ENCODE measurements at regions not wholly inside any gene's neighbourhood (a gene's known extent, or its start where the extent isn't known, plus 50 kb on each side); places are given as distances from the start of the nearest gene placed in this dataset.
"Not testable (repeated sequence)": the region's sequence is repeated elsewhere in the genome, so short reads cannot be mapped to it uniquely, and the experiment has no call there.

GRCh38 chr6:165775721-165776120 is 112.7 kb upstream of the PDE10A start:
- H3K9ac ChIP-seq (ENCODE audit: low read length) = no peak overlapping the region
- H3K4me1 ChIP-seq (ENCODE audit: control insufficient read depth, insufficient read depth, low read length) = no peaks in the 10 kb centered on the region
- H3K36me3 ChIP-seq (ENCODE audit: control insufficient read depth, insufficient read depth, low read length) = no peaks in the 10 kb centered on the region
- no peaks in the 10 kb centered on the region for H3K27me3 ChIP-seq (ENCODE audit: control insufficient read depth, insufficient read depth, low read length)
- no peak overlapping the region for H3K4me3 ChIP-seq (ENCODE audit: low read length)
- H3K27ac ChIP-seq (ENCODE audit: low read depth, low read length) = no peak overlapping the region

DNA sequence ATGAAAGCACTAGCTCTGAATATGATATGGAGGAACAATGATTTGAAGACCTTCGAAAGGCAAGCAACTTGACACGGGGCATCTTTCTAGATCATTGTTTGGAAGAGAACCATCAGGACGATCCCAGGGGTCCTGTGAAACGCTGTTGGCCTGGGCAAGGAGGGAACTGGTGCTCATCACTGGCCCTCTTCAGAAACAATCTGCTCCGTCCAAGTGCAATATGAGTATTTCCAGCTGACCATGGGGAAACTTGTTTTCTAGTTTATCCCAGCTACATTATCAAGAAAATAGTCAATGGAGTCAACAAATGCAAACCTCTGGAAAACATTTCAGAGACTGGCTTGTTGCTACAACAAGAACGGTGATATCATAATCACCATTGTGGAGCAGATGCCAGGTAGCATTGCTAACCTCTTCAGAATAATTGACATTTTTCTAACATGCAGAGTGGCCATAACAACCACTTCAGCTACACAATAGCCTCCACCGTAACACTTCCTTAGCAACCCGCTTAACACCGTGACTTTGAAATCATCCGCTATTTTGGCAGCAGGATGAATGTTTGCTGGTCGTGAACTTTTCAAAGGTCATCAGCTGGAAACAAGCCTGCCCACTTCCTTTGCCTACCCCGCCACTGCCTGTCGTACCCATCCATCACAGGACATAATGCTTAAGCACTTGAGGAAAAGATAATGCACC is 112.0 kb upstream of the PDE10A start:
- H3K27me3 ChIP-seq (ENCODE audit: control insufficient read depth, insufficient read depth, low read length) = no peaks in the 10 kb centered on the region
- H3K9ac ChIP-seq (ENCODE audit: low read length) = no peak overlapping the region
- H3K36me3 ChIP-seq (ENCODE audit: control insufficient read depth, insufficient read depth, low read length) = no peaks in the 10 kb centered on the region
- H3K4me1 ChIP-seq (ENCODE audit: control insufficient read depth, insufficient read depth, low read length) = no peaks in the 10 kb centered on the region
- no peak overlapping the region for H3K27ac ChIP-seq (ENCODE audit: low read depth, low read length)
- no peak overlapping the region for H3K4me3 ChIP-seq (ENCODE audit: low read length)

- H3K36me3 ChIP-seq (ENCODE audit: control insufficient read depth, insufficient read depth, low read length) = no peaks in the 10 kb centered on the region
- H3K9ac ChIP-seq (ENCODE audit: low read length) = no peak overlapping the region
- H3K27ac ChIP-seq (ENCODE audit: low read depth, low read length) = no peak overlapping the region
- H3K4me3 ChIP-seq (ENCODE audit: low read length) = no peak overlapping the region
- no peaks in the 10 kb centered on the region for H3K4me1 ChIP-seq (ENCODE audit: control insufficient read depth, insufficient read depth, low read length)
- H3K27me3 ChIP-seq (ENCODE audit: control insufficient read depth, insufficient read depth, low read length) = no peaks in the 10 kb centered on the region
Measured at GRCh38 chr6:165770397-165771082, 107.5 kb upstream of the PDE10A start.

GRCh38 chr6:165769884-165770283 is 106.8 kb upstream of the PDE10A start:
- no peaks in the 10 kb centered on the region for H3K27me3 ChIP-seq (ENCODE audit: control insufficient read depth, insufficient read depth, low read length)
- no peaks in the 10 kb centered on the region for H3K4me1 ChIP-seq (ENCODE audit: control insufficient read depth, insufficient read depth, low read length)
- no peak overlapping the region for H3K27ac ChIP-seq (ENCODE audit: low read depth, low read length)
- H3K36me3 ChIP-seq (ENCODE audit: control insufficient read depth, insufficient read depth, low read length) = no peaks in the 10 kb centered on the region
- H3K9ac ChIP-seq (ENCODE audit: low read length) = no peak overlapping the region
- H3K4me3 ChIP-seq (ENCODE audit: low read length) = no peak overlapping the region

GRCh38 chr6:165769401-165769800 is 106.4 kb upstream of the PDE10A start:
- Histone ChIP-seq H3K27me3 (ENCODE audit: control insufficient read depth, insufficient read depth, low read length) (no peaks in the 10 kb centered on the region), H3K36me3 (ENCODE audit: control insufficient read depth, insufficient read depth, low read length) (no peaks in the 10 kb centered on the region), H3K4me1 (ENCODE audit: control insufficient read depth, insufficient read depth, low read length) (no peaks in the 10 kb centered on the region), H3K4me3 (ENCODE audit: low read length) (no peak overlapping the region), H3K9ac (ENCODE audit: low read length) (no peak overlapping the region), H3K27ac (ENCODE audit: low read depth, low read length) (no peak overlapping the region)

DNA sequence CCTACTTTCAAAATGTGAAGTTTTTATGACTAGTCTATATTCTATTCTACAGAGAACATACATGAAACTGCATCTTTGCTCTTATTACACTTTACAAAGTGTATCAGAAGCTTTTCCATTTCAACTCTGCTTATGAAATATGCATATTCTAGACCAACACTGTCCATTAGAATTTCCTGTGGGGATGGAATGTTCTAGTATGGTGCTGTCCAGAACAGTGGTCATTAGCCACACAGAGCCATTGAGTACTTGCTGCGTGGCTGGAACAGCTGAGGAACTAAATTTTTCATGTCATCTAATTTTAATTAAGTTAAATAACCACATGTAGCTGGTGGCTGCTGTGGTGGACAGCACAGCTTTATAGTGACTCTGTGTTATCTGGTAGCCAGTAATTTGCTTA is 105.9 kb upstream of the PDE10A start:
- H3K36me3 ChIP-seq (ENCODE audit: control insufficient read depth, insufficient read depth, low read length) = no peaks in the 10 kb centered on the region
- H3K27ac ChIP-seq (ENCODE audit: low read depth, low read length) = no peak overlapping the region
- H3K27me3 ChIP-seq (ENCODE audit: control insufficient read depth, insufficient read depth, low read length) = no peaks in the 10 kb centered on the region
- no peak overlapping the region for H3K9ac ChIP-seq (ENCODE audit: low read length)
- no peak overlapping the region for H3K4me3 ChIP-seq (ENCODE audit: low read length)
- no peaks in the 10 kb centered on the region for H3K4me1 ChIP-seq (ENCODE audit: control insufficient read depth, insufficient read depth, low read length)

DNA sequence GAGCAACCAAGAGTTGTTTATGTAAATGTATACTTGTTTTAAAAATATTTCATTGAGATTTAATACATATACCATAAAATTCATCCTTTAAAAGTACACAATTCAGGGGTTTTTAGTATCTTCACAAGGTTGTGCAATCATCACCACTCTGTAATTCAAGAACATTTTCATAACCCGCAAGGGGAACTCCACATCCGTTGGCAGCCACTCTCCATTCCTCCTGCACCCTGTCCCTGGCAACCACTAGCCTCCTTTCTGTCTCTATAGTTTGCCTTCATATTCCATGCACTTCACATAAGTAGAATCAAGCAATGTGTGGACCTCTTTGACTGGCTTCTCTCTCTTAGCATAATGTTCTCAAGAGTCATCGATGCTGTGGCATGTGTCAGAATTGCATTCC is 104.2 kb upstream of the PDE10A start:
- H3K27me3 ChIP-seq (ENCODE audit: control insufficient read depth, insufficient read depth, low read length) = no peaks in the 10 kb centered on the region
- H3K27ac ChIP-seq (ENCODE audit: low read depth, low read length) = no peak overlapping the region
- no peaks in the 10 kb centered on the region for H3K36me3 ChIP-seq (ENCODE audit: control insufficient read depth, insufficient read depth, low read length)
- H3K4me1 ChIP-seq (ENCODE audit: control insufficient read depth, insufficient read depth, low read length) = no peaks in the 10 kb centered on the region
- no peak overlapping the region for H3K4me3 ChIP-seq (ENCODE audit: low read length)
- no peak overlapping the region for H3K9ac ChIP-seq (ENCODE audit: low read length)

DNA sequence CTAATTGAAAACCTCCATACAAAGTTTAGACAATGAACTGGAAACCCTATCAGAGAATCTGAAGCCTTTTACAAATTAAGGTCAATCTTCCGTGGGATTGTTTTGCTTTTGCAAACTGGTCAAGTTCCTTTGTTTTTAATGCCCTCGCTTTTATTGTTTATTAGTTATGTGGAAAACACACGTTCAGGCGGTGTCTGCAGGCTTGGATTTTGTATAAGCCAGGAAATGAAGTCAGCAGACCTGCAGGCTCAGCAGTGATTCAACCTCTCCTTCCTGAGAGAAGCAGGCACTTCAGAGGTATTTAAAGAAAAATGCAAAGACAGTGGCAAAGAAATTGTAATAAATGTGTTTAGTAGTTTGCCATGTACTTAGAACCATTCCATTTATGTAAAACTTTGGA is 103.4 kb upstream of the PDE10A start:
- Histone ChIP-seq H3K9ac (ENCODE audit: low read length) (no peak overlapping the region), H3K4me1 (ENCODE audit: control insufficient read depth, insufficient read depth, low read length) (no peaks in the 10 kb centered on the region), H3K36me3 (ENCODE audit: control insufficient read depth, insufficient read depth, low read length) (no peaks in the 10 kb centered on the region), H3K27me3 (ENCODE audit: control insufficient read depth, insufficient read depth, low read length) (no peaks in the 10 kb centered on the region), H3K4me3 (ENCODE audit: low read length) (no peak overlapping the region), H3K27ac (ENCODE audit: low read depth, low read length) (no peak overlapping the region)

DNA sequence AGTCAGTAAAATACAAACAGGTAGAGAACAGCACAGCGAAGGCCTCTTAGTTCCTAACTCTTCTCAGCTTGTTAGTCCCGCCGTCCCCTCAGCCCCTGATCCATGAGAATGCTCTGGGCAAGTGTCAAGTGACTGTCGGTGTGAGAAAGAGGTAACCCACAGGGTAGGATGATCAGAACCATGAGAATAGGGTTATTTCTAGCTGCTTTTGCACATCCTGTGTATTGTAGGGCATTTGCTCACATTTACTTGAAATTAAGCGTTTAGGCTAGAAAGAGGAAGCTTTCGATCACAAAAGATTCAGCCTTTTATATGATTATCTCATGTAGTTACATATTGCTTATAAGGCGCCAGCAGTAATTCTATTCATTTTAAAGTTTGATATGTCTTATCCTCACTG is 103.0 kb upstream of the PDE10A start:
- H3K9ac ChIP-seq (ENCODE audit: low read length) = no peak overlapping the region
- no peaks in the 10 kb centered on the region for H3K4me1 ChIP-seq (ENCODE audit: control insufficient read depth, insufficient read depth, low read length)
- H3K36me3 ChIP-seq (ENCODE audit: control insufficient read depth, insufficient read depth, low read length) = no peaks in the 10 kb centered on the region
- H3K27me3 ChIP-seq (ENCODE audit: control insufficient read depth, insufficient read depth, low read length) = no peaks in the 10 kb centered on the region
- no peak overlapping the region for H3K4me3 ChIP-seq (ENCODE audit: low read length)
- no peak overlapping the region for H3K27ac ChIP-seq (ENCODE audit: low read depth, low read length)

GRCh38 chr6:165765256-165765655 is 102.2 kb upstream of the PDE10A start:
- H3K4me1 ChIP-seq (ENCODE audit: control insufficient read depth, insufficient read depth, low read length); H3K27ac ChIP-seq (ENCODE audit: low read depth, low read length); H3K27me3 ChIP-seq (ENCODE audit: control insufficient read depth, insufficient read depth, low read length); H3K36me3 ChIP-seq (ENCODE audit: control insufficient read depth, insufficient read depth, low read length); H3K9ac ChIP-seq (ENCODE audit: low read length); H3K4me3 ChIP-seq (ENCODE audit: low read length): not testable (repeated sequence)

DNA sequence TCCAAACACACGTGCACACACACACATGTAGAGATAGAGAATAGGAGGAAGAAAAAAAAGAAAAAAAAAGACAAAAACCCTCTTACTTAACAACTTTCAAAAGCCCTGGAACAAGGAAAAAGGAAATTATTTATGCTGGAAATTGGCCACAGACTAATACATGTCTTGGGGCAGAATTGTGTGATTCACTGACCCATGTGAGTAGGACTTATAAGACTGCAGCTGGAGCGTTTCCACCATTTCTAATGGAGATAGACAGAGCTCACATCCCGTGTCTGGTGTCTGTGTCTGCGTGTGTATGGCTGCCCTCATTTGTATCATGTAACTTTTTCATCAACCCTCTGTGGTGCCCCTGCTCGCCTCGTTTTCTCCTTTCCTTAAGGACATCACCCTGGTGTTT is 99.8 kb upstream of the PDE10A start:
- no peaks in the 10 kb centered on the region for H3K27me3 ChIP-seq (ENCODE audit: control insufficient read depth, insufficient read depth, low read length)
- no peak overlapping the region for H3K9ac ChIP-seq (ENCODE audit: low read length)
- no peak overlapping the region for H3K27ac ChIP-seq (ENCODE audit: low read depth, low read length)
- no peaks in the 10 kb centered on the region for H3K36me3 ChIP-seq (ENCODE audit: control insufficient read depth, insufficient read depth, low read length)
- H3K4me1 ChIP-seq (ENCODE audit: control insufficient read depth, insufficient read depth, low read length) = no peaks in the 10 kb centered on the region
- no peak overlapping the region for H3K4me3 ChIP-seq (ENCODE audit: low read length)

DNA sequence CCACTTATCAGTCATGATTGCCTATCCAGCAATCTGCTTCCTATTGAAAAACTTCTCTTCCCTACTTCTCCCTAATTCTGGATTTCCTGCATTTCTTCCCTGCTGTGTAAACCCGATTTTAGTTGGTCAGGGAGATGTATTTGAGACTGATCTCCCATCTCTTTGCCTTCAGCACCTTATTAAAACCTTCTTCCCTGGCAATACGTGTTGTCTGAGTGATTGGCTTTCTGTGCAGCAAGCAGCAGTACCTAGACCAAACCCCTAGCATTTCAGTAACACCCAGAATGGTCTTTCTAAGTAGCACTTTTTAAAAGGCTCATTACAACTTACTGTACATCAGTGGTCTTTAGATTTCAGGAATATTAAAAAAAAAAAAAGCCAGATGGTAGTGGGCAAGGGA is 99.1 kb upstream of the PDE10A start:
- Histone ChIP-seq H3K4me3 (ENCODE audit: low read length) (no peak overlapping the region), H3K9ac (ENCODE audit: low read length) (no peak overlapping the region), H3K27me3 (ENCODE audit: control insufficient read depth, insufficient read depth, low read length) (no peaks in the 10 kb centered on the region), H3K27ac (ENCODE audit: low read depth, low read length) (no peak overlapping the region), H3K36me3 (ENCODE audit: control insufficient read depth, insufficient read depth, low read length) (no peaks in the 10 kb centered on the region), H3K4me1 (ENCODE audit: control insufficient read depth, insufficient read depth, low read length) (no peaks in the 10 kb centered on the region)

DNA sequence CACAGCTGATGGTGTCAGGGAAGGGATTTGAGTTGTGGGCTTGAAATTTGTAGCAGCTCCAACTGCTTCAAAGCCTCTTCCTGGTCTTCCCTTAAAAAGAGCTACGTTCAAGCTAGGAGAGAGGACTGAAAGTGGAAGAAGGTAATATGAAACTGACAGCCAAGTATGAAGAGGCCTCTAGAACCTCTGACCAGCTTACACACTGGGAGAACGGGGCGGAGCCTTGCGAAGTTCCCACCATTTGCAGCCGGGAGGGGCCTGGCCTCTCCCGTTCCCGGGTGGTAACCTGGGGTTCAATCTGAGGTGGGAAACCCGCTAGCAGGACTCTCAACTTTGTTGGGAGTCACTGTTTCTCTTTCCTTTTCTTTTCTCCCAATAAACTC is 97.8 kb upstream of the PDE10A start:
- H3K27me3 ChIP-seq (ENCODE audit: control insufficient read depth, insufficient read depth, low read length) = no peaks in the 10 kb centered on the region

More for the DNA sequence above, 97.8 kb upstream of the PDE10A start:
- H3K9ac ChIP-seq (ENCODE audit: low read length) = no peak overlapping the region
- no peak overlapping the region for H3K27ac ChIP-seq (ENCODE audit: low read depth, low read length)
- no peaks in the 10 kb centered on the region for H3K36me3 ChIP-seq (ENCODE audit: control insufficient read depth, insufficient read depth, low read length)
- no peak overlapping the region for H3K4me3 ChIP-seq (ENCODE audit: low read length)
- no peaks in the 10 kb centered on the region for H3K4me1 ChIP-seq (ENCODE audit: control insufficient read depth, insufficient read depth, low read length)
